ENCODE measurements at regions not wholly inside any gene's neighbourhood (a gene's known extent, or its start where the extent isn't known, plus 50 kb on each side); places are given as distances from the start of the nearest gene placed in this dataset.

DNA sequence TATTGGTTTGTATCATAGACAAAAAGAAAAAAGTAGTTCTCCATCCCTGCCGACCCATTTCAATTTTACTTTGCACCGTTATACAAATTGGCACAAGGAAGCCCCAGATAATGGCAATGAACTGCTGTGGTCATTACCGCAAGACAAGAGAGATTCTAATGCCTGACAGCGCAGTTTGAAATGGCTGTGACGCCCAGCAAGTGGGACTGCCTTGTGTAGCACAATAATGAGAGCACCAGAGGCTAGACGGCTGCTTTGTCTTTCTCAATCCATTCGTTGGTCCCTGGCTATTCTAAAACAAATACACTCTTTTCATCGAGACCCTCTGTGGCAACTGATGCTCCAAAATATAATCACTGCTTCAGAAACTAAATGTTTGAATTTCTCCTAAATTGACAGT is 192.4 kb upstream of the NEIL3 start:
- no peak for DNase-seq

- peak; percentile 92 for DNase-seq
Measured at GRCh38 chr4:177118596-177118995, 191.1 kb upstream of the NEIL3 start.

DNA sequence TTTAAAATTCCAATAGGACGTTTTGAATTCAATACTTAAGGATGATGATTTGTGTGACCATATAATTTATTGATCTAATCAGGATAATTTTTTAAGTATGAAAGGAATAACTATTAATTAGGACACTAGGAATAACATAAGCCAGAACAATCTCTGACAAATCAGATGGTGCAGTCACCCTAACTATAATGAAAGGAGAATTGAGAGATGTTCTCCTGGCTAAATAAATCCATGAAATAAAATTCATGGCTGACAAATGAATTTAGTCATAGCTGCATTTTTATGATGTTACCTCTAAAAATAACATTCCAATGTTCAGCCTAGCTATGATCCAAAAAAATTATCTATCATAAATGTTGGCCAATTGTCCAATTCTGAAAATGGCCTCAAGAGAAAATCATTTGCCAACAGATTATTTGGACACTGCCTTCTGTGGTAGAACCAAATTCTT is 190.6 kb upstream of the NEIL3 start:
- DNase-seq = peak; percentile 66

DNA sequence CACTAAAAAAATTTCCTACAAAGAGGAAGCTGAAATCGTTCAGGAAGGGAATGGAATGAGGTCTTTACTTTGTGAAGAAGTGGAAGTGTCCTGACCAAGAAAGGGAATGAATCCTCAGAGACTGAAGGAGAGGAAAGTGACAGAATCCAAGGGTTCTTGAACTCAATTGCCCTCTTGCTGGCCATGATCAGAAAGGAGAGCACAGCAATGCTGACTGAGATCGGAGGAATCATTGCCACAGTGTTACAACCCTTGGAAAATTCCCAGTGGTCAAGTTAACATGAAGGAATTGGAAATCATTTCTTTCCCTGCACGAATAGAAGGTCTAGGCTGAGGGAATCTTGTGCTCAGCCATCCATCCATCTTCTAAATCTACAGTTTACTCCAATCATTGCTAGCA is 190.0 kb upstream of the NEIL3 start:
- no peak for DNase-seq

GRCh38 chr4:177123811-177124210 is 185.9 kb upstream of the NEIL3 start:
- DNase-seq = no peak

DNA sequence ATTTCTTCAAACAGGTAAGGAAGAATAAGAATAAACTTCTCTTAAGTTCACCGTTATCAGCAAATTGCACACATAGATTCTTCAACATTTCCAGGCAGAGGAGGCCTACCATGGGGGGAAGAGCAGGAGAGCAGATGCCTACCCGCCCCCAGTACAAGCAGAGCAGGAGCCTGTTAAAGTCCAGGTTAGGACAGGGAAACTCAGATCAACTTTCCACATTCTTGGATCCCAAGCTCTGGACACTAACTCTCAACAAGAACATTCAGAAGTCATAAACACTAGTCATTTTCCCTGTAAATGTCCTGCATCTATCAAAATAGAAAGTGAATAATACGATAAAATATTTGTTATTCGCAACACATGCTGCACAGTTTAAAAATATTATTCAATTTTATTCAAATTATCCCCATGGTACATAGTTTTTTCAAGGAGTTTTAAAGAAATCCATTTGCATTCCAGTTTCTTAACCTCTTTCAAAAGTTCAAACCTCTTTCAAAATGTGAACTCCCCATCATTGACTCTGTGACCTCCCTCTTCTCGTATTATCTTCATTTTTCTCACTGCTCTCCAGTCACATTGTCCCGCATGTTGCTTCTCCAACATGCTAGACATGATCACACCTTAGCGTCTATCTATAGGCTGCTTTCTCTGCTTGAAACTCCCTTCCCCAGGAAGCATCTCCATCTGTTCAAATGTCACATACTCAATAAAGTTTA is 185.2 kb upstream of the NEIL3 start:
- DNase-seq = no peak

DNA sequence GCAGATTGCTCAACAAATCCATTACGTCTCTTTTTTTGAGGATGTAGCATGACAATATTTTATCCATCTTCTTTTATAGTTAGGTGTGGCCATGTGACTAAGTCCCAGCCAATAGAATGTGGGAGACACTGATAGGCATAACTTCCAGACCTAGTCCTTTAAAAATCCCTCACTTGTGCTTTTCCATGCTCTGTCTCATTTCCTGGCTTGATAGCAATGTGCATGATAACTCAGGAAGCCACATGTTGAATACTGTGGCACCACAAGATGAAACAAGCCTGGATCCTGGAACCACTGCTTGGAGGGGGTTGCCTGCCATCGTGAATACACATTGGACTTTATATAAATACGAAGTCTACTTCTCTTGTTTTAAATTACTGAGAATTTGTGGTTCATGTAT is 184.0 kb upstream of the NEIL3 start:
- DNase-seq = peak; percentile 51

GRCh38 chr4:177127658-177128057 is 182.0 kb upstream of the NEIL3 start:
- DNase-seq = peak; percentile 8

DNA sequence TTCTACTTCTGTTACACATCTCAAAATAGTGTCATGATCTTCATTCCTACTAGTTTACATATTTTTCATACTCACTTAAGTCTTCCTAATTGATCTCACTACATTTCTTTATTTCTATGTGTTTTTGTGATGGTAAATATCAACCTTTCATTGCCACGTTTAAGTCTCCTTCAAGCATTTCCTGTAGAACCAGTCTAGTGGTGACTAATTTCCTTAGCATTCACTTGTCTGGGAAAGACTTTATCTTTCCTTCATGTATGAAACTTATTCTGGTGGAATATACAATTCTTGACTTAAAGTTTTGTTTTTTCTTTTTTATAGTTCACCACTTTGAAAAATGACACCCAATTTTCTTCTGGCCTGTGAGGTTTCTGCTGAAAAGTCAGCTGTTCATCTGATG is 181.4 kb upstream of the NEIL3 start:
- DNase-seq = peak; percentile 62

DNA sequence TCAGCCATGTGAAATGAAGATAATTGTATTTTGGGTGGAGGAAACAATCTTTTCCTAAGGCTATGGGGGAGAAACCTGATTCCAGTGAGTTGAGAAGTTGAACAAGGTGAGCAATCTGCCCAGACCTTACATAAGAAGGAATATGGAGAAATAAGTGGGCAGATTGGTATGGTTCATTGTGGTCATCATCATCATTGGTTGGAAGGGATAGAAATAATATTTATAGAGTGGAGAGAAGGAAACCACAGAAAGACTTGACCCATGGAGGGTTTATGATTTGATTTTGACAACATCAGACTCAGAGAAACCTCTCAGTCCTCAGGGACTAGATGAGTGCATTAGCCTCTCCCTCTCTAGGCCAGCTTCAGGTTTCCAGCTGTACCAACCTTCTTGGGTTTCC is 177.9 kb upstream of the NEIL3 start:
- DNase-seq = no peak

DNA sequence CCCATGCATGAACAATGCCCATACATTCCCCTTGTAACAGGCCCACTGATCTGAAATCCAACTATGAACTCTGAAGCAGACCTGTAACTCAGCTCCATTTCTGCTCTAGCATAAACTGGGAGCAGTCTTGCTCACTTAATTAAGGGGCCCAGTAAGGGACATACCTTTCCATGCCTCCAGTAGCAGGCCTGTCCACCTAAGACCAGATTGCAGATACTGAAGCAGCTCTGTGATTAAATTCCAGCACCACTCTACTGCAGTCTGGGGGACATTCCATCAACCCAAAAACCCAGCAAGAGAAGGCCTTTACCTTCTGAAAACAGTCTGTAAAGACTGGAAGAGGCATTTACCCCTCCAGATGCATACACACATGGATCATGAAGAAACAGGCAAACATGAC is 162.0 kb upstream of the NEIL3 start:
- no peak for DNase-seq

GRCh38 chr4:177155454-177155853 is 154.2 kb upstream of the NEIL3 start:
- no peak for DNase-seq

DNA sequence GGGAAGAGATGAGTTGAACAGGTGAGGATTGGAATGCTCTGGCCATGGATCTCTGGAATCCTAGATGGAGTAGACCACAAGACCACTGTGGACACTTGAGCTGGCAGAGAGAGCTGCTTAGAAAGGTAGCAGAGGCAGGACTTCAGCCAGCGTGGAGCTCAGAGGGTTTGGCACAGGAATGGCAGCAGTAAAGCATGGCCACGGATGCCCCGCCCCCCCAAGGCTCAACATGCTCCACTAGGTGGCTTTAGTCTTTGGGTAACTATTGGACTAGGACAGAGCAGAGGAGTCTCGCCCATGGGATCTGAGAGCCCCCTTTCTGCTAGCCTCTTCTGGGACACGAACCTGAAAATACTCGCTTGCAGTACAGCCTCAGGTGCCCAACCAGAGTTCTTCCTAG is 150.1 kb upstream of the NEIL3 start:
- DNase-seq = no peak

DNA sequence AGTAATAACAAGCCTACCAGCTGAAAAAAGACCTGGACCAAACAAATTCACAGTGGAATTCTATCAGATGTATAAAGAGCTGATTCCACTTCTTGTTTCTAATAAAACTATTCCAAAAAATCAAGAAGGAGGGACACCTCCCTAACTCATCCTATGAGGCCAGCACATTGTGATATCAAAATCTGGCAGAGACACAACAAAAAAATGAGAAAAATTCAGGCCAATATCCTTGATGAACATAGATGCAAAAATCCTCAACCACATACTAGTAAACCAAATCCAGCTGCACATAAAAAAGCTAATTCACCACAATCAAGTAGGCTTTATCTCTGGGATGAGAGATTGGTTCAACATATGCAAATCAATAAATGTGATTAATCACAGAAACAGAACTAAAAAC is 147.9 kb upstream of the NEIL3 start:
- DNase-seq = no peak

DNA sequence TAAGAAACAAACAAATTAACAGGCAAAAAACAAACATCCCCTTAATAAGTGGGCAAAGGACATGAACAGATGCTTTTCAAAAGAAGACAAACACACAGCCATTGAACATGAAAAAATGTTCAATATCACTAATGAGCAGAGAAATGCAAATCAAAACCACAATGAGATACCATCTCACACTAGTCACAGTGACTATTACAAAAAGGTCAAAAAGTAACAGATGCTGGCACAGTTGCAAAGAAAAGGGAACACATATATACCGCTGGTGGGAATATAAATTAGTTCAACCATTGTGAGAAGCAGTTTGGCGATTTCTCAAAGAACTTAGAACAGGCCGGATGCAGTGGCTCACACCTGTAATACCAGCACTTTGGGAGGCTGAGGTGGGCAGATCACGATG is 146.1 kb upstream of the NEIL3 start:
- DNase-seq = no peak

DNA sequence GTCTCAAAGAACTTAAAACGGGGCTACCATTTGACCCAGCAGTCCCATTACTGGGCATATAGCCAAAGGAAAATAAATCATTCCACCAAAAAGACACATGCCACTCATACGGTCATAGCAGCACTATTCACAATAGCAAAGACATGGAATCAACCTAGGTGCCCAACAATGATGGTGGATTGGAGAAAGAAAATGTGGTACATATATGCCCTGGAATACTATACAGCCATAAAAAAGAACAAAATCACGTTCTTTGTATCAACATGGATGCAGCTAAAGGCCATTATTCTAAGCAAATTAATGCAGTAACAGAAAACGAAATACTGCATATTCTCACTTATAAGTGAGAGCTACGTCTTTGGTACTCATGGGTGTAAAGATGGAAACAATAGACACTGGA is 138.1 kb upstream of the NEIL3 start:
- DNase-seq = no peak

GRCh38 chr4:177175473-177175872 is 134.2 kb upstream of the NEIL3 start:
- DNase-seq = no peak

GRCh38 chr4:177177541-177178081 is 132.1 kb upstream of the NEIL3 start:
- DNase-seq = no peak

DNA sequence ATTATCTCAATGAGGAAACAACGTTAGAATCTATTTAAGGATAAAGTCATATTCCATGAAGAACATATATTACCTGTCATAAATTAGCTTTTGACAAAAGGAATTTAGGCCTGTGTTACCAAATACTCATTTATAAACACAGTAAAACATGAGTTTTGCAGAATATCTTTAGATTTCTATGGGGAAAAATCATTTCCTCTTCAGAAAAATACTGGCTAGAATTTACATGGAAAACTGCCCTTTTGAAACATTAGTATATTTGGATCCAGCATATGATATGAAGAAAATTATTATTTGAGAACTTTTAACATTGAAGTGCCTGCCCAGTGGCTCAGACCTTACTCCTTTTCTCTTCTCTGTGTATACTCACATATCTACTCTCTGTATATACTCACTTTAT is 131.4 kb upstream of the NEIL3 start:
- DNase-seq = no peak

DNA sequence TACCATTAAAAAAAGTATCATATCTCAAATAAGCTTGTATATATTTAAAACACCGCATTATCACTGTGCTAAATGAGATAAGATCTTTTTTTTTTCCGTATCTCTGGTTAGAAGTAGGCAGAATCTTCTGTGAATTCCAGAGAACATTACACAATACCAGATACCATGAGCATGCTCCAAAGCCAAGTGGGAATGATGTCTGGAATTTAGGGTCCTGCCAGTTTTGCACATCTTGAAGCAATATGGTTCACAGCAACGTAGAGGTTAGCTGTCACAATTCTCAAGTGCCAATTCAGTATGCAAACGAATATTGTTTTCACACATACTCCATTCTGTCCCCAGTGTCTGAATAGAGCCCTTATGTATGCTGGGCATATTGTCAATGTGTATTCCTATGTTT is 127.5 kb upstream of the NEIL3 start:
- DNase-seq = peak; percentile 15

DNA sequence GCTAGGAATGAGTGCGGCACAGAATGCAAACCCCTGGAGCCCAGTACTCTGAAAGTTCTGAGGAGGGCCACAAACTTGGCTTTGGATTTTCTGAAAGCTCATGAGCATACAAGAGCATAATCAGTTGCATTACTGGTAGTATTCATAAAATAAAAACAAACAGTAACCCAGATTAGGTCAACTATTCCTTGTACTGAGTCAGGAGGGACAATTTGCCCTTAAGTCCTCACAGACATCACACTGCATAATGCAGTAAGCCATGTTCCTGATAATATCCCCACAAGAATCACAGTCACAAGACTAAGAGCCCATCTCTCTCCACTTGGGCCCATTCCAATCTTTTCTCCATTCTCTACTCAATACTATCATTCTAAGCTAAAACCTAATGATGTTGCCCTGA is 126.9 kb upstream of the NEIL3 start:
- DNase-seq = no peak

GRCh38 chr4:177185151-177185550 is 124.5 kb upstream of the NEIL3 start:
- DNase-seq = no peak

GRCh38 chr4:177185579-177185978 is 124.1 kb upstream of the NEIL3 start:
- DNase-seq = no peak

DNA sequence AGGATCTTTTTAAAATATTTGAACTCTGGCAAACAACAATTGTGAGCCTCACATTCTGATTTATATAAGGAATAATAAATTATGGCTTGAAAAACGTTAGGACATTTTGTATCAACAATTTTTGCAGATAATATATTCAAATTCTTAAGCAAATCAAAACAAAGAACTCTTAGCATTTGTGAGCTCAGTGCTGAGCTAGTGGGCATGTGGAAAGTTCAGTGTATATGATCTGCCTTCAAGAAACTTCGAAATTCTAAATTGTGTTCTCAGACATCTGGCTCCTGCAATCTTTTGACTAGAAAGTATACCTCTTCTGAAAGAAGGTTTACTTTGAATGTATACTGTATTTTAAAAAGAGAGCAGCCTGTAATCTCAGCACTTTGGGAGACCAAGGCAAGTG is 122.3 kb upstream of the NEIL3 start:
- no peak for DNase-seq

- peak; percentile 1 for DNase-seq
Measured at GRCh38 chr4:177190995-177191580, 118.6 kb upstream of the NEIL3 start.
